ENCODE measurements at regions not wholly inside any gene's neighbourhood (a gene's known extent, or its start where the extent isn't known, plus 50 kb on each side); places are given as distances from the start of the nearest gene placed in this dataset.

DNA sequence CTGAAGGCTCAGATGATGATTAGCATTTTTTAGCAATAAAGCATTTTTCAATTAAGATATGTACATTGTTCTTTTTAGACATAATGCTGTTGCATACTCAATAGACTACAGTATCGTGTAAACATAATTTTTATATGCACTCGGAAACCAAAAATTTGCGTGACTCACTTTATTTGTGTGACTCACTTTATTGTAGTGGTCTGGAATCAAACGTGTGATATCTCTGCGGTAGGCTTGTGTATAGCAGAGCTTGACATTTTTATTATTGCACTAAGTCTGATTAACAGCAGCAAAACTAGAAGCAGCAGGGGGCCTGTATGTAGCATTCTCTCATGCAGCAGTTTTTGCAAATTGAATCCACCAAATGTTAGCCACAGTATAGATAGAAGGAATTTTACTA is 119.1 kb upstream of the PRDX4 start:
- no peaks in the 10 kb centered on the region for H3K9me3 ChIP-seq (ENCODE audit: severe bottlenecking)
- H3K27me3 ChIP-seq (ENCODE audit: insufficient read depth, low read depth, severe bottlenecking), result peaks cover 8% of the 10 kb centered on the region
- H3K36me3 ChIP-seq, result no peaks in the 10 kb centered on the region
- no peak overlapping the region for H3K4me3 ChIP-seq (ENCODE audit: low read depth, low read length)
- TF ChIP-seq, protein P1, sequence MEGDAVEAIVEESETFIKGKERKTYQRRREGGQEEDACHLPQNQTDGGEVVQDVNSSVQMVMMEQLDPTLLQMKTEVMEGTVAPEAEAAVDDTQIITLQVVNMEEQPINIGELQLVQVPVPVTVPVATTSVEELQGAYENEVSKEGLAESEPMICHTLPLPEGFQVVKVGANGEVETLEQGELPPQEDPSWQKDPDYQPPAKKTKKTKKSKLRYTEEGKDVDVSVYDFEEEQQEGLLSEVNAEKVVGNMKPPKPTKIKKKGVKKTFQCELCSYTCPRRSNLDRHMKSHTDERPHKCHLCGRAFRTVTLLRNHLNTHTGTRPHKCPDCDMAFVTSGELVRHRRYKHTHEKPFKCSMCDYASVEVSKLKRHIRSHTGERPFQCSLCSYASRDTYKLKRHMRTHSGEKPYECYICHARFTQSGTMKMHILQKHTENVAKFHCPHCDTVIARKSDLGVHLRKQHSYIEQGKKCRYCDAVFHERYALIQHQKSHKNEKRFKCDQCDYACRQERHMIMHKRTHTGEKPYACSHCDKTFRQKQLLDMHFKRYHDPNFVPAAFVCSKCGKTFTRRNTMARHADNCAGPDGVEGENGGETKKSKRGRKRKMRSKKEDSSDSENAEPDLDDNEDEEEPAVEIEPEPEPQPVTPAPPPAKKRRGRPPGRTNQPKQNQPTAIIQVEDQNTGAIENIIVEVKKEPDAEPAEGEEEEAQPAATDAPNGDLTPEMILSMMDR (IDR thresholded peaks at IDR 0.05; ENCODE audit: low read depth, low read length), result no peak
- H3K27ac ChIP-seq, result no peak overlapping the region
- no peak for DNase-seq

DNA sequence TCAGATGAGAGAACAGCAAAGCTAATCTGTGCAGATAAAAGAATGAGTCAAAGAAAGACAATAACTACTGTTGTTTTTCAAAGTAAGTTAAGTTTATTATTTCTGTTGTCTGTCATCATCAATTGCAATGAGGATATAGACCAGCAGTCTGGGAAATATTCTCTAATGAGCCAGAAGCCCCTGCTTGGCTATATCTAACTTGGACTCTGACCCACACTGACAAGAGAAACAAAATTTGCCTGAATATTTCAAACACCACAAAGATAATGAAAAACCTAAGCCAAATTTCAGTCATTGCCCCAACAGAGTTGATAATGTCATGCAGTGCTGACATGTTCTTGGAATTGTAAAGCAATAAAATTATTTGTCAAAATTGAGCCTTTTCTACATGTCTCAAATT is 115.0 kb upstream of the PRDX4 start:
- Histone ChIP-seq H3K9me3 (ENCODE audit: severe bottlenecking) (no peaks in the 10 kb centered on the region), H3K4me3 (ENCODE audit: low read depth, low read length) (no peak overlapping the region), H3K27me3 (ENCODE audit: insufficient read depth, low read depth, severe bottlenecking) (peaks cover 14% of the 10 kb centered on the region), H3K36me3 (no peaks in the 10 kb centered on the region), H3K27ac (no peak overlapping the region)
- no peak for DNase-seq
- TF ChIP-seq, protein P1 (IDR thresholded peaks at IDR 0.05; ENCODE audit: low read depth, low read length), result no peak

DNA sequence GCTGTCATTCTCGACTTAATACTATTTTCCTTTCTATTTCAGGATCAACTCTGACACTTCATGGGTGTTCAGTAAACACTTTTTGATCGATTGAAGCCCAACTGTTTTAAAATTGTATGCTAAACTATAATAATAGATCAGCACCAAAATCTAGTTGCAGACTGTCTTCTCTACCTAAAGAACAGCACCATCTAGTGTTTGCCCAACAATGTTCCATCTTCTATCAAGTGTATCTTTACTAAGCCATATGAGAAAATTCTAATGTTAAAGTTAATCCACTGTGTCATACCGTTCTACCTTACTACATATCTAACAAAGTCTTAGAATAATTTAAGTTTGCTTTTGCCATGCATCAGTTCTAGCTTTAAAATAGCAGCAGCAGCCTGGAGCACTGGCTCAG is 113.0 kb upstream of the PRDX4 start:
- TF ChIP-seq, protein P1 (IDR thresholded peaks at IDR 0.05; ENCODE audit: low read depth, low read length), result peak; percentile 40
- H3K4me3 ChIP-seq (ENCODE audit: low read depth, low read length), result no peak overlapping the region
- DNase-seq, result no peak

DNA sequence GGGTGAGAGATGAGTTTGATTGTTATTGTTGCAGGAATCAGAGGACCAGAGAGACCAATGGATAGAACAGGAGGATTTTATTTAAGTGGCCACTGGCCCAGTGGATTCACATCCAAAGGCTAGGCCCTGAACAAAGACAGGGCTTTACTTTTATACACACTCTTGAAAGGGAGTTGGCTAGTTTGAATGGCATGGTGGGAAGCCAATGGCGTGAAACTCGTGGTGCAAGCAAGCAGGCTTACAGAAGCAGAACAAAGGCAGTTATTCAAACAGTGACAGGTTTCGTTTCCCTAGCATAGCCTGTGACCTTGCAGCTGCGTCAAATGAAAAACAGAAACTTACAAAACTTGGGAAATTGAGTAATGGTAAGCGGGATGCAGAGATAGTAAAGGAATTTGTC is 110.2 kb upstream of the PRDX4 start:
- Histone ChIP-seq H3K27me3 (ENCODE audit: insufficient read depth, low read depth, severe bottlenecking) (peaks cover 6% of the 10 kb centered on the region), H3K27ac (no peak overlapping the region), H3K9me3 (ENCODE audit: severe bottlenecking) (no peaks in the 10 kb centered on the region), H3K4me3 (ENCODE audit: low read depth, low read length) (no peak overlapping the region), H3K36me3 (no peaks in the 10 kb centered on the region)
- DNase-seq, result no peak
- TF ChIP-seq, protein P1 (IDR thresholded peaks at IDR 0.05; ENCODE audit: low read depth, low read length), result no peak

More for the DNA sequence above, 113.0 kb upstream of the PRDX4 start:
- H3K36me3 ChIP-seq, result no peaks in the 10 kb centered on the region
- H3K27ac ChIP-seq, result no peak overlapping the region
- H3K27me3 ChIP-seq (ENCODE audit: insufficient read depth, low read depth, severe bottlenecking), result peaks cover 9% of the 10 kb centered on the region
- H3K9me3 ChIP-seq (ENCODE audit: severe bottlenecking), result no peaks in the 10 kb centered on the region

DNA sequence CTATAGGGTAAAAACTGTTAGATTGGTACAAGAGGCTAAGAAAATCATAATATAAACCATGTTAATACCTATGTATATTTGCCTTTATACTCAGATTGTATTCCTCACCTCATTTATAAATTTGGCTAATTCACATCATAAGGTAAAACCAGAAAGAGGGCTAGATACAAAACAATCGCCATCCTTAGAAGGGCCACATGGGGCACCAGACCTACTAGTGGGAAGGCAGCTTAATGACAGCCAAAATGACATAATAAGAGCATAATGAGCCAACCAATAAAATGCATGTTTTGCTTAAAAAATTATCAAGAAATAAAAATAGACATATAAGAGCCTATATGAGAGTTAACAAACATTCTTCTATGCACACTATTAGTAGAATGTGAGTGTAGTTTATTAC is 107.3 kb upstream of the PRDX4 start:
- no peak for DNase-seq
- TF ChIP-seq, protein P1 (IDR thresholded peaks at IDR 0.05; ENCODE audit: low read depth, low read length), result no peak
- H3K9me3 ChIP-seq (ENCODE audit: severe bottlenecking), result no peaks in the 10 kb centered on the region
- peaks cover 6% of the 10 kb centered on the region for H3K27me3 ChIP-seq (ENCODE audit: insufficient read depth, low read depth, severe bottlenecking)
- H3K4me3 ChIP-seq (ENCODE audit: low read depth, low read length), result no peak overlapping the region
- no peak overlapping the region for H3K27ac ChIP-seq
- H3K36me3 ChIP-seq, result no peaks in the 10 kb centered on the region

DNA sequence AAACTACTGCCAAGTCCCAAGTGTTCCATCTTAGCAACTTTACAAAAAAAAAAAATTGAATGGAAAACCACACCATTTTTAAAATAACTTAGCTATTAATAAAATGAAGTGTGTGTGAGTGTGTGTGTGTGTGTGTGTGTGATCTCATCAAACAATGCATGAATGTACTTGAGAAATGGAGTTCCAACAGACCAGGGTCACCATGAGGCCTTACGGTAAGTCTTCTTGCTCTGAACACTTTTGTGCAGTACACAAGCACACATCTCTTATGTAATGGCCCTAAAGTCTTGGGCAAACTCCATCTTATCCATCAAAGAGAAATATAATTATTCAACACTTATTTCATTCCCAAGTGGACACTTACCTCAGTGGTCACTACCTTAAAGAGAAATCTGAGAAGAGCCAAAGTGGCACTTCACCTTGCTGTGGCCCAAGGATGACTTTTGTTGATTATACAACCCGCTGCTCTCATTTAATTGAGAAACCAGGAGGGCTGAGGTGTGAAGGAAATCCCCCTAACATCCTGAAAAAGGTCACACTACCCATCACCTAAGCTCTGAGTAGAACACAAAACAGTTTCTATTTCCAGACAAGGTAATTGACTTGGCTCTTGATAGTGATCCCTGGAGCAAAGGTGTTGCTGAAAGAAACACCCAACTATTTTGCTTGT is 96.5 kb upstream of the PRDX4 start:
- Histone ChIP-seq H3K4me3 (ENCODE audit: low read depth, low read length) (no peak overlapping the region), H3K9me3 (ENCODE audit: severe bottlenecking) (peaks cover 6% of the 10 kb centered on the region), H3K27me3 (ENCODE audit: insufficient read depth, low read depth, severe bottlenecking) (peaks cover 3% of the 10 kb centered on the region), H3K36me3 (no peaks in the 10 kb centered on the region), H3K27ac (no peak overlapping the region)
- TF ChIP-seq, protein P1 (IDR thresholded peaks at IDR 0.05; ENCODE audit: low read depth, low read length), result no peak
- DNase-seq, result no peak
